ENCODE measurements at regions not wholly inside any gene's neighbourhood (a gene's known extent, or its start where the extent isn't known, plus 50 kb on each side); places are given as distances from the start of the nearest gene placed in this dataset.
"Not testable (repeated sequence)": the region's sequence is repeated elsewhere in the genome, so short reads cannot be mapped to it uniquely, and the experiment has no call there.

- DNase-seq = not testable (repeated sequence)
These were observed 93.1 kb upstream of the NT5E start for GRCh38 chr6:85356743-85357142.

GRCh38 chr6:85355816-85356215, 94.1 kb upstream of the NT5E start:
- DNase-seq = no peak

GRCh38 chr6:85354761-85355618, 94.9 kb upstream of the NT5E start:
- peak; percentile 61 for DNase-seq

- no peak for DNase-seq
These were observed 96.9 kb upstream of the NT5E start for GRCh38 chr6:85353012-85353411.

GRCh38 chr6:85348643-85349042, 101.2 kb upstream of the NT5E start:
- DNase-seq = no peak

GRCh38 chr6:85347812-85348211, 102.1 kb upstream of the NT5E start:
- no peak for DNase-seq

GRCh38 chr6:85346196-85346595, 103.7 kb upstream of the NT5E start:
- no peak for DNase-seq

GRCh38 chr6:85344996-85345395, 104.9 kb upstream of the NT5E start:
- DNase-seq = no peak

- no peak for DNase-seq
These were observed 106.5 kb upstream of the NT5E start for GRCh38 chr6:85343428-85343827.

- no peak for DNase-seq
These were observed 120.7 kb upstream of the NT5E start for GRCh38 chr6:85329196-85329595.

GRCh38 chr6:85325811-85326210, 124.1 kb upstream of the NT5E start:
- DNase-seq = not testable (repeated sequence)

- DNase-seq = peak; percentile 74
These were observed 126.3 kb upstream of the NT5E start for GRCh38 chr6:85323435-85324040.

- no peak for DNase-seq
These were observed 127.3 kb upstream of the NT5E start for GRCh38 chr6:85322446-85323105.

- DNase-seq = no peak
These were observed 128.0 kb upstream of the NT5E start for GRCh38 chr6:85321906-85322305.

GRCh38 chr6:85314586-85314985, 135.3 kb upstream of the NT5E start:
- no peak for DNase-seq

- DNase-seq = no peak
These were observed 149.3 kb upstream of the NT5E start for GRCh38 chr6:85300581-85300980.

GRCh38 chr6:85298553-85298952, 151.3 kb upstream of the NT5E start:
- no peak for DNase-seq

- no peak for DNase-seq
These were observed 158.6 kb upstream of the NT5E start for GRCh38 chr6:85291326-85291725.

GRCh38 chr6:85287654-85288053, 162.2 kb upstream of the NT5E start:
- no peak for DNase-seq

GRCh38 chr6:85287158-85287557, 162.7 kb upstream of the NT5E start:
- no peak for DNase-seq

GRCh38 chr6:85286507-85286906, 163.4 kb upstream of the NT5E start:
- DNase-seq = not testable (repeated sequence)

- DNase-seq = no peak
These were observed 163.9 kb upstream of the NT5E start for GRCh38 chr6:85285934-85286333.

- DNase-seq = no peak
These were observed 164.8 kb upstream of the NT5E start for GRCh38 chr6:85285114-85285513.

- DNase-seq = no peak
These were observed 166.4 kb upstream of the NT5E start for GRCh38 chr6:85283436-85283835.
